Liver (tissue), 3 donors: ENCODE measurements at regions not wholly inside any gene's neighbourhood (a gene's known extent, or its start where the extent isn't known, plus 50 kb on each side); places are given as distances from the start of the nearest gene placed in this dataset.

Experiments used
- CTCF ChIP-seq: fragments of 150-350 bp; IDR thresholded peaks from 2 replicates; pipeline ENCODE4 v1.5.1; 2017; ENCODE audit warnings: improper control_type of control experiment, low read depth, low read length; ENCODE audit not compliant: missing input control
- EGR1 ChIP-seq, 2 donors: IDR thresholded peaks; 2 replicates each; pipeline ENCODE4 v1.6.1; 2016 to 2018; ENCODE audit warnings: antibody characterized with exemption in 2 of 2, low read depth in 2 of 2
- FOXA1 ChIP-seq: IDR thresholded peaks from 2 replicates; pipeline ENCODE4 v1.6.1; 2016; ENCODE audit warnings: antibody characterized with exemption
- GABPA ChIP-seq, 2 donors: IDR thresholded peaks in 1 of 2; conservative IDR thresholded peaks in 1 of 2; 2 replicates each; pipeline ENCODE4 v1.6.1; 2016; ENCODE audit warnings: antibody characterized with exemption in 2 of 2, mild to moderate bottlenecking in 1 of 2, moderate library complexity in 1 of 2
- JUND ChIP-seq, 2 donors: IDR thresholded peaks; 2 replicates each; pipeline ENCODE4 v1.6.1; 2016; ENCODE audit warnings: antibody characterized with exemption in 2 of 2
- MAX ChIP-seq: IDR thresholded peaks from 2 replicates; pipeline ENCODE4 v1.6.1; 2016; ENCODE audit warnings: antibody characterized with exemption
- REST ChIP-seq: IDR thresholded peaks from 2 replicates; pipeline ENCODE4 v1.6.1; 2016; ENCODE audit warnings: antibody characterized with exemption, mild to moderate bottlenecking
- YY1 ChIP-seq: IDR thresholded peaks from 2 replicates; pipeline ENCODE4 v1.6.1; 2016; ENCODE audit warnings: antibody characterized with exemption, mild to moderate bottlenecking
- ZBTB33 ChIP-seq: IDR thresholded peaks from 2 replicates; pipeline ENCODE4 v1.6.1; 2016; ENCODE audit warnings: antibody characterized with exemption
- donor health status: healthy.
- donor health status: healthy.

- TF ChIP-seq YY1 (no peak), CTCF (no peak), FOXA1 (no peak), MAX (no peak), GABPA (IDR thresholded peaks at IDR 0.05 in 1 of 2, conservative IDR thresholded peaks at IDR 0.05 in 1 of 2) (no peak), REST (no peak), EGR1 (IDR thresholded peaks at IDR 0.05; ENCODE audit: low read depth in 2 of 2) (no peak), JUND (IDR thresholded peaks at IDR 0.05) (no peak), ZBTB33 (no peak)
Observed at GRCh38 chr15:49712162-49712561, 91.3 kb downstream of the DTWD1 start.
